ENCODE measurements at regions not wholly inside any gene's neighbourhood (a gene's known extent, or its start where the extent isn't known, plus 50 kb on each side); places are given as distances from the start of the nearest gene placed in this dataset.
"Not testable (repeated sequence)": the region's sequence is repeated elsewhere in the genome, so short reads cannot be mapped to it uniquely, and the experiment has no call there.

DNA sequence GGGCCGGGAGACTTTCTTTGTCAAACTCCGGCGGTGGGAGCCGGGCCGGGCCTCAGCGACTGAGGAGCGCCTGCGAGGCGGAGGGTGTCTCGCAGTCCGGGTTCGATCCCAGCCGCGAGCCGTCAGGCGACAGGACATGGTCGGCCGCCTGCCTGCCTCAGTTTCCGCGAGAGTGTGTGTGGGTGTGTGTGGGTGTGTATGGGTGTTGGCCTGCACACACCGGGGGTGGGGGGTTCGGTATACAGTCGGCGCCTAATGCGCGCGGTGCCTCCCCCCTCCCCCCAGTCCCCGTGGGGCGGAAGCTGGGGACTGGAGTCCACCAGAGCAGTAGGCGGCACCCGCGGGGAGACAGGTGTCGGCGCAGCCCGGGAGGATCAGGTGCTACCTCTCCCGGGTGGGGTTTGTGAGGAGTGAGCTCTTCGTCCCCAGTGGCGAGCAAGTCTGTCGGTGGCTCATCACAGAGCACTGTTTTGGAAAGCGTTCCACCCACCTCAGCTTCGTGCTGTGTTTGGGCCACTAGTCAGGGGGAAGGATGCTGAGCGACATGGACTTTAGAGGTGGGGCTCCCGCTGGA, 246.3 kb downstream of the GOLGA6L6 start:
- Mint-ChIP-seq H3K27ac (no peak overlapping the region), H3K9me3 (peaks cover 0 to 3% (median 0%) of the 10 kb centered on the region in 3 donors), H3K4me1 (no peaks in the 10 kb centered on the region), H3K4me3 (no peak overlapping the region), H3K36me3 (no peaks in the 10 kb centered on the region), H3K27me3 (no peaks in the 10 kb centered on the region)

DNA sequence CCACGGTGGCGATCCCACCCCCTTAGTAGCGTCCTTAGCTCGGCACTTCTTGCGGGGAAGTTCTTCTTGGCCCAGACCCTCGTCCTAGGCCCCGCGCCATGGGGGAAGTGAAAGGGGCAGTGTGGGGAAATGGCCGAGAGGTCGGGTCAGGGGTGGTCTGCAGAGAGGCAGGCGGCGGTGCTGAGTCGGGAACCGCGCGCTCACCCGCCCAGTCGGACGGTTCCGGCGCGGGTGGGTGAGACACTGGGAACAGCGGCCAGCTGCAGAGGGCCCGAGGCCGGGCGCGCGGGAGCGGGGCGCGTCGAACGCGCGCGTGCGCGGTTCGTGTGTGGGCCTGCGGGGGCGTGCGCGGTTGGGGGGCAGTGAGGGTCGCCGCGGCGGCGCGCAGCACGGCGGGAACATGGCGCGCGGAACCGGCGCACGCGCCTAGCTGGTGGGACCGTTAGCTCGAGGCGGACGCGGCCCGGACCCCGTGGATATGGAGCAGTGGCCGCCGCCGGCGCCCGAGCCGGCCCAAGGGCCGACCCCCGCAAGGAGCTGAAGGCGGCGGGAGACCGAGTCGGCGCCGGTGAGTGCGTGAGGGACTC, 246.9 kb downstream of the GOLGA6L6 start:
- no peaks in the 10 kb centered on the region for H3K36me3 Mint-ChIP-seq
- no peak overlapping the region for H3K27ac Mint-ChIP-seq
- H3K4me3 Mint-ChIP-seq: no peak overlapping the region
- no peaks in the 10 kb centered on the region for H3K4me1 Mint-ChIP-seq
- peaks cover 0 to 3% (median 0%) of the 10 kb centered on the region in 3 donors for H3K9me3 Mint-ChIP-seq
- no peaks in the 10 kb centered on the region for H3K27me3 Mint-ChIP-seq

DNA sequence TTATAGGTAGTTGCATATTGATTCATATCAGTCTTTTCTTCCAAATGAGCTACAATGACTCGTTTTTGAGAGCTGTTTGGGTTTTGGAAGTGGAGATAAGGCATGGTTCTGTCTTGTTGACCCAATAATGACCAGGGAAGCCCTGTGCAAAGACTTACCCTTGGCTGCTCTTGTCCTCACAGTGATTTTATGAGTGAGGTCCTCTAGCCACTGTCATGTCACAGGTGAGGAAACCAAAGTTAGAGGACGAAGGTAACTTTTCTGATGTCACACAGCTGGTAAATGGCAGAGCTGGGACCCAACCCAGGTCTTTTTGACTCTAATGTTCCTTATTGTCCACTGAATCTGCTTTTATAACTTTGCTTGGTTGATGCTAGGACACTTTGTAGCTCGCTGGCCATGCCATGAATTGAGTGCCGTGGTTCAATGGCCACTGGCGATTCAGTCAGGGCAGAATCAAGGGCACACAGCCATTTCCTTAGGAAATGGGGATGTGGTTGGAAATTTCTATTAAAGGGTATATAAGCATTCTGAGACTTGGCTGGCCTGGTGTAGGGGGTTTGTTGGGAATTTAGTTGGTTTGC, 249.1 kb downstream of the GOLGA6L6 start:
- H3K27me3 Mint-ChIP-seq, H3K4me3 Mint-ChIP-seq, H3K9me3 Mint-ChIP-seq, H3K27ac Mint-ChIP-seq, H3K4me1 Mint-ChIP-seq, H3K36me3 Mint-ChIP-seq: not testable (repeated sequence)

DNA sequence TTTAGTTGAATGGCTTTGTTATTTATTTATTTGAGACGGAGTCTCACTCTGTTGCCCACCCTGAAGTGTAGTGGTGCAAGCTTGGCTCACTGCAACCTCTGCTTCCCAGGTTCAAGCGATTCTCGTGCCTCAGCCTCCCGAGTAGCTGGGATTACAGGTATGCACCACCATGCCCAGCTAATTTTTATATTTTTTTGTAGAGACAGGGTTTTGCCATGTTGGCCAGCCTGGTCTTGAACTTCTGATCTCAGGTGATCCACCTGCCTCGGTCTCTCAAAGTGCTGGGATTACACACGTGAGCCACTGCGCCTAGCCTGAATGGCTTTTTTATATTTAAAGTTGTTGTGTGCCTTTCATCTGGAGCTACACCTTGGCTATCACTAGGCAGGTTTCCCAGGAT, 250.0 kb downstream of the GOLGA6L6 start:
- not testable (repeated sequence) for H3K27ac Mint-ChIP-seq, H3K4me1 Mint-ChIP-seq, H3K4me3 Mint-ChIP-seq, H3K9me3 Mint-ChIP-seq, H3K27me3 Mint-ChIP-seq, H3K36me3 Mint-ChIP-seq

DNA sequence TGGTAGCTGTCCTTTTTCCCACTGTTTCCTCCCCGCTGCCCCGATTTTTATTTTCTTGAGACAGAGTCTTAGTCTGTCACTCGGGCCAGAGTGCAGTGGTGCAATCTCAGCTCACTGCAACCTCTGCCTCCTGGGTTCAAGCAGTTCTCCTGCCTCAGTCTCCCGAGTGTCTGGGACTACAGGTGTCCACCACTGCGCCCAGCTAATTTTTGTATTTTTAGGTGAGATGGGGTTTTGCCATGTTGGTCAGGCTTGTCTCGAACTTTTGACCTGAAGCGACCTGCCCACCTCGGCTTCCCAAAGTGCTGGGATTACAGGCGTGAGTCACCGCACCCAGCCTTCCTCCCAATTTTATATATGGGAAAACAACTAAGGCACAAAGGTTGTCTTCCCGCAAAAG, 251.0 kb downstream of the GOLGA6L6 start:
- not testable (repeated sequence) for H3K27ac Mint-ChIP-seq, H3K4me1 Mint-ChIP-seq, H3K9me3 Mint-ChIP-seq, H3K36me3 Mint-ChIP-seq, H3K27me3 Mint-ChIP-seq, H3K4me3 Mint-ChIP-seq

DNA sequence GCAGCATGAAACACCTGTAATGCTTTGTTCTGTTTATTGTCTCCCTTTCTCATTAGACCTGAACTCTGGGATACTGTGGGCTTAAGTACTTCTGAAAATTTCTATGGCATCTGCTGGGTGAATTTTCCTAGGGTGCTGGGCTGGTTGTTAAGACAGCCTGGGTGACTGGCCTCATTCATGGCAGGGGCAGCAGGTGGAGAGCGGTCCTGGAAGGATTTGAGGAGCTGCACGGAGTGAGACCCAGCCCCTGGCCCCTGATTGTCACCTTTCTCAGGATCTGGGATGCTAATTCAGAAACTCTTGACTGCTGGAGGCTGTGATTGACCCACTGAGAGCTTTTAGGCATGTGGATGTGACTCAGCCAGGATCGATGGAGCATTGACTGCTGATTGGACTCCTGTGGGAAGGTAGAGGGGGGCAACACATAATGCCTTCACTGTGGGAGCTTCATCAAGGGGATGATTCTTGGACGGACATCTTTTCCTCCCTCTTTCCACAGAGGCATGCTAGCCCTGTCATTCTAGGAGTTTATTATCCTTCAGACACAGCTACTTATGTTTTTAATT, 252.0 kb downstream of the GOLGA6L6 start:
- not testable (repeated sequence) for H3K9me3 Mint-ChIP-seq, H3K27ac Mint-ChIP-seq, H3K4me3 Mint-ChIP-seq, H3K27me3 Mint-ChIP-seq, H3K36me3 Mint-ChIP-seq, H3K4me1 Mint-ChIP-seq

DNA sequence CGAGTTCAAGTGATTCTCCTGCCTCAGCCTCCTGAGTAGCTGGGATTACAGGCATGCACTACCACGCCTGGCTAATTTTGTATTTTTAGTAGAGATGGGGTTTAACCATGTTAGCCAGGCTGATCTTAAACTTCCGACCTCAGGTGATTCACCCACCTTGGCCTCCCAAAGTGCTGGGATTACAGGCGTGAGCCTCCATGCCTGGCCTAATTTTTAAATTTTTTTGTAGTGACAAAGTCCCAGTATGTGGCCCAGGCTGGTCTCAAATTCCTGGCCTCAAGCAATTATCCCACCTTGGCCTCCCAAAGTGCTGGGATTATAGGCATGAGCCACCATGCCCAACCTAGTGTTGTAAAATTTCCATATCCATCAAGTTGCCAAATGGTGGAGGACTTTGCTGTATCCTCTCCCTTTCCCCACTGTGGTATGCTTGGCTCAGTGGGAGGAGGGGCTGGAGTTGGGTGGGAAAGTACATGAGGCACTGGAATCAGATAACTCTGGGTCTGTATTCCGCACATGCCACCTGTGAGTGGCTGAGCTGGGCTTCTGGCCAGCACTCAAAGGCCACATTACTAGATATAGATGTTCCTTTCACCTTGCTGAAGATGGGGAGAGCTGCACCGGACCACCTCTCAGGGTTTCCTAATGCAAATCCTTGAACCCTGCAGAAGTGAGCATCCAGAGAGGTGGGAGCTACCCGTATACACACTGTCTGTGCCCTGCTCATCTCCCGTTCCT, 252.6 kb downstream of the GOLGA6L6 start:
- not testable (repeated sequence) for H3K4me1 Mint-ChIP-seq, H3K9me3 Mint-ChIP-seq, H3K27ac Mint-ChIP-seq, H3K27me3 Mint-ChIP-seq, H3K36me3 Mint-ChIP-seq, H3K4me3 Mint-ChIP-seq

DNA sequence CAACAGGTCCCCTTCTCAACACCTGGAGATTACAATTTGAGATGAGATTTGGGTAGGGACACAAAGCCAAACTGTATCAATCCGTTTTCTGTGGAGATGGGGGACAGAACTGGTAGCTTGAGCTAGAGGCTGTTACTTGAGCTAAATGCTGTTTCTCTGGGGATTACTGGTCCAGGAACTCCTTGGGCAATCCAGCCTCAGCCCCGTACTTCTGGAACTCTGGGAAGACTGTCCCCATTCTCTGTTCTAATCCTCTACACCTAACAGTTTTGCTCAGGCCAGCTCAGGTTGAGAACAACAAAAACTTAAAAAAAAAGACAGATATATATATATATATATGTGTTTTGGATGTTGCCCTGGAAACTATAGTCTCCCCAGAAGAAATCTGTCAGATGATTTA, 255.0 kb downstream of the GOLGA6L6 start:
- not testable (repeated sequence) for H3K4me3 Mint-ChIP-seq, H3K4me1 Mint-ChIP-seq, H3K36me3 Mint-ChIP-seq, H3K27me3 Mint-ChIP-seq, H3K27ac Mint-ChIP-seq, H3K9me3 Mint-ChIP-seq

DNA sequence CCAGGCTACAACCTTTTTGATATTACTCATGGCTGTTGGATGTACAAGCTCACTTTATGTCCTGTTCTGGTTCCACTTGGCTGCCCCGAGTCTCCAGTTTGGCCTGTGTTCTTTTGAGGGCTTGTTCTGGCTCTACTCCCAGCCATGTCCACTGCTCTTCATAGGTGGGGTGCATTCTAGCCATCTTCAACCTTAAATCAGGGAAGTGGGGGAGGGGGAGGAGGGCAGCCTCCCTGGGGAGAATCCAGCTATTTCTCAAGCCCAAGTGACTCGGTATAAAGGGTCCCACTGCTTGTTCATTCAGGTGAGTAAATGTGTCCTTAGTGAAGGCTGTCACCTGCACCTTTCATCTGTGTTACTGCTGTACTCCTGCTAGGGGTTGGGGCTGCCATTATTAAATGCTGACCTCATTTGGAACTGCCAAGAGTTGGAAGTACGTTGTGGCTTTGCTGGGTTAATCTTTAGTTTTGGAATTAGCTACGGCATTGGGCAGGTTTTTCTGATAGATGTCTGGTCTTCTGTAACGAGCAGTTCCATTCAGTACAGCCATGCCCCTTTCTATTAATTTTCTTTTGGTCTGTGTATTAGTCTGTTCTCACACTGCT, 255.8 kb downstream of the GOLGA6L6 start:
- not testable (repeated sequence) for H3K4me1 Mint-ChIP-seq, H3K9me3 Mint-ChIP-seq

DNA sequence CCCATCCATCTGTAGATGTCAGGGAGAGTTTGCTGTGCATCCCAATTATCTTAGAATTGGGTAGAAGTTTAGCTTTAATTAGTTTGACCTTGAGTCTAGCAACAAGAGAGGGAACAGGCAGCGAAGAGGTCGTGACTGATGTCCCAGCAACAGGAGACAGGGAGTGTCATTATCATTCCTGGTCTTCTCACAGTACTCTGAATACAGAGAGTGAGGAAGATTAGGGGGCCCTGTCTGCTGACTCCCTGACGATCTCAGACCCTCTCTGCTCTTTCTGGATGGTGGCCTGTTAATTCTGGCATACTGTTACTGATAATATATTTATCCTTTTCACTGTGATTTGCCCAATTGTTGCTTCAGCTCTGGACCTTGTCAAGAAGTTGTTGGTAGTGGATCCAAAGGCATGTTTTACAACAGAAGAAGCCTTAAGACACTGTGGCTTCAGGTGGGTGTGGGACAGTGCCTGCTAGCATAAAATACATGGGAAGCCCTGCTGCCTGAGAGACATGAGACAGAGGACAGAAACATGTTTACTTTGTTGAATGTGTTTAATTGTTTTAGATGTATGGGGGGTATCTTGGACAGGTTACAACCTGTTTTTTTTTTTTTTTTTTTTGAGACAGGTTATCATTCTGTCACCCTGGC, 256.6 kb downstream of the GOLGA6L6 start:
- not testable (repeated sequence) for H3K27me3 Mint-ChIP-seq, H3K4me1 Mint-ChIP-seq, H3K36me3 Mint-ChIP-seq, H3K9me3 Mint-ChIP-seq, H3K27ac Mint-ChIP-seq, H3K4me3 Mint-ChIP-seq

More for the DNA sequence above, 255.8 kb downstream of the GOLGA6L6 start:
- not testable (repeated sequence) for H3K4me3 Mint-ChIP-seq, H3K27me3 Mint-ChIP-seq, H3K27ac Mint-ChIP-seq, H3K36me3 Mint-ChIP-seq

DNA sequence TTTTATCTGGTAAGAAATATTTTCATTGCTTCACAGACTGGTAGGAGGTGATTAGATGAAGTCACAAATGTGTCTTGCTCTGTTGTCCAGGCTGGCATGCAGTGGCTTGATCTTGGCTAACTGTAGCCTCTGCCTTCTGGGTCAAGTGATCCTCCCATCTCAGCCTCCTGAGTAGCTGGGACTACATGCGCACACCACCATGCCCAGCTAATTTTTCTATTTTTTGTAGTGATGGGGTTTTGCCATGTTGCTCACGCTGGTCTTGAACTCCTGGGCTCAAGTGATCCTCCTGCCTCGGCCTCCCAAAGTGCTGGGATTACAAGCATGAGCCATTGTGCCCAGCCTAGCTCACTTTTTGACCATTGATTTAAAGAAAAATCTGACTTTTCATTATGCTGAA, 257.9 kb downstream of the GOLGA6L6 start:
- H3K4me1 Mint-ChIP-seq, H3K27ac Mint-ChIP-seq, H3K4me3 Mint-ChIP-seq, H3K36me3 Mint-ChIP-seq, H3K9me3 Mint-ChIP-seq, H3K27me3 Mint-ChIP-seq: not testable (repeated sequence)

DNA sequence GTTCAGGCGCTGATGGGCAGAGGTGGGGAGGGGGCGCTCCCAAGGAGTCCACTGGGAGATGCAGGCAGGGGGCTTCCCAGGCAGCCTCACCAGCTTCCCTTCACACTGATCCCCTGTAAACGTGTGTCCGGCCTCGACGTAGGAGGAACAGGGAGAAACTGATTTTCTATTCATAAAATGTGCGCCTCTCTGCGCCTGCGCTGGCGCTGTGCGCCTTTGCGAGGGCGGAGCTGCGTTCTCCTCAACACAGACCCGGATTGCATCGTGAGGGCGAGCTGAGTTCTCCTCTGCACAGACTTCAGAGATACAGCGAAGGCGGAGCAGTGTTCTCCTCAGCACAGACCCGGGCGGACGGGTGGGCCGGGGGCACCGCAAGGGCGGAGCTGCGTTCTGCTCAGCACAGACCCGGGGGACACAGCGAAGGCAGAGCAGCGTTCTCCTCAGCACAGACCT, 259.1 kb downstream of the GOLGA6L6 start:
- H3K9me3 Mint-ChIP-seq, H3K27ac Mint-ChIP-seq, H3K27me3 Mint-ChIP-seq, H3K36me3 Mint-ChIP-seq, H3K4me1 Mint-ChIP-seq, H3K4me3 Mint-ChIP-seq: not testable (repeated sequence)

DNA sequence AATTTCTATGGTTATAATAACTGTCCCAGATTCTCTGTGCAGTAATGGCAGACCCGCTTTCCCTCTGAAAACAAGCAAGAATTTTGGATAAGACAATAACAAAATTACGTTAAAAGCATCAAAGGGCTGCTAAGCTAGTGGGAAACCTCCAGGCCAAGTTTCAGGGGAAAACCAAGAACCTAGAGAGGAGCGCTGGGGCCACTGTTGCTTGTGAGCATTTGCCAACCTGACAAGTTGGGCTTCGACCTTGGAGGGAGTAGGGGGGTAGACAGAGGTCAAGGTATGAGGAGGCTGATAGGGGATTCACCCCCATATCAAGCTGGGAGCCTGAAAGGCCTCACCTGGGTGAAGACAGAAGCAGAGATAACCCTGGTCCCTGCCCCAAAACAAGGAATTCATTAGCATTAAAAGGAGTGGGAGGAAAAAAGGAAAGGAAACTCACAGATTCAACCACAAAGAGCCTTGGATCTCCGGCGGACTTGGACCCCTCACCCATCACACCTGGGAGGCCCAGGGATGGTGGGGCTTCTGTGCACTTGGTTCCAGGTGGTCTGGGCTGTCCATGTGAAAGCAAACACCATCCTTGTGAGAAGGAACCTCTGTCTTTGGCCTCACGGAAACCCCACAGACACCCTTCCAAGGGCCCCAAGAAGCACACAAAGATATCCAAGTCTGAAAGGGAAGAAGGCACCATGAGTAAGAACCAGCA, 259.9 kb downstream of the GOLGA6L6 start:
- not testable (repeated sequence) for H3K36me3 Mint-ChIP-seq, H3K27ac Mint-ChIP-seq, H3K4me1 Mint-ChIP-seq, H3K9me3 Mint-ChIP-seq, H3K4me3 Mint-ChIP-seq, H3K27me3 Mint-ChIP-seq

DNA sequence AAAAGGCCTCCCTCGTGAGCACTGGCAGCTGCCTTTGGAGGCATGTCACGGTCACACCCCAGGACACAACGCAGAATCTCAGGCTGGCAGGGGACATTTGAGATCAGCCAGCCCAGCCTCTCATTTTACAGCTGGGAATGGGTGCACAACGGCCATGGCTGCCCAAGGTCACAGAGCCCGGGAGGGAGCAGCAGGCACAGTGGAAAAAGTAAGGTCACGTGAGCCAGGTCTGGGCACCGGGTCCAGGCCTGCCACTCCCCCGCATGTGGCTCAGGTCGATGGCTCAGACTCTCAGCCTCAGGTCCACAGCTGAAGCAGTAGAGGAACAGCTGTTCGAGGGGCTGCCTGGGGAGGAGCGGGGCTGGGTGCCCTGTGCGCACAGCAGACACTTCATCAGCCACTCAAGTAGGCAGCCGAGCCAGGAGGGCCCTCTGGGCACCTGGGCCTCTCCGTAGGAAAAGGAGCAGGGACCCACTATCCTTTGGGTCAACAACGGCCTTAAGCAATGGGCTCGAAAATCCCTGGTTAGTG, 260.6 kb downstream of the GOLGA6L6 start:
- H3K9me3 Mint-ChIP-seq: peaks cover 0 to 1% (median 0%) of the 10 kb centered on the region in 3 donors
- H3K27ac Mint-ChIP-seq: no peak overlapping the region
- no peaks in the 10 kb centered on the region for H3K4me1 Mint-ChIP-seq
- no peaks in the 10 kb centered on the region for H3K27me3 Mint-ChIP-seq
- H3K4me3 Mint-ChIP-seq: no peak overlapping the region
- no peaks in the 10 kb centered on the region for H3K36me3 Mint-ChIP-seq
